HG02938 (cell line): ENCODE measurements at regions not wholly inside any gene's neighbourhood (a gene's known extent, or its start where the extent isn't known, plus 50 kb on each side); places are given as distances from the start of the nearest gene placed in this dataset.
"Not testable (repeated sequence)": the region's sequence is repeated elsewhere in the genome, so short reads cannot be mapped to it uniquely, and the experiment has no call there.

ENCODE experiments used
- ATAC-seq: cut with Tn5 transposase; IDR thresholded peaks from one replicate; pipeline ENCODE4 v1.9.1; 2021; ENCODE audit warnings: mild to moderate bottlenecking, moderate library complexity; ENCODE audit not compliant: unreplicated experiment

DNA sequence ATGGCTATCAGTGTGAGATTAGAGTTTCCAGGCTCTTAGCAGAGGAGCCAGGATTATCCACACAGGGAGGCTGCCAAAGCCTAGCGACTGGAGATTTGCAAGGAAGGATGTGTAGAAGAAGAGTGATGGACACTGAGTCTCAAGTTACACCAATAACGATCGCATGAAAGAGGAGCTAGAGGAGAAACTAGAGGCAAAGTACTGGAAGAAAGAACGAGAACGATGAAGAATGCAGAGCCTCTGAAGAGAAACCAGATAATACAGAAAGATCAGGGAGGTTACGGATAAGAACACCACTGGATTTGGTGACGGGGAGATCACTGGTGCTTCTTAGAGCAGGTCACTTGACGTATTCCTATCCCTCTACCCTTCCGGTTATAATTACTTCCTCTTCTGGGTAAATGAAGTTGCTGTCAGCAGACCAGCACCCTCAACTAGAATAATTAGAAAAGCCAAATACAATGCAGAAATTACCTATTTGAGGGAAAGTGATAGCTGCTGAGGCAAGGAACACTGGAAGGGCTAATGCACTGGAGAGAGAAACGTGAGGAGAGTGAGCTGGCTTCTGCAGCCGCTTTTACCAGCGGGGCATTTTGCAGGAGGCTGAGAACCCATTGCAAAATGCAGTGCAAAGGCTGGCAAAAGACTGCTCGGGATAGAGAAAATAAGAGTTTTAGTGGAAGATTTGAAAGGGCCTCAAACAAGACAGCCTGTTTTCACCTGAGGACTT lies 93.1 kb upstream of the HIF1A start:
- ATAC-seq = no peak

DNA sequence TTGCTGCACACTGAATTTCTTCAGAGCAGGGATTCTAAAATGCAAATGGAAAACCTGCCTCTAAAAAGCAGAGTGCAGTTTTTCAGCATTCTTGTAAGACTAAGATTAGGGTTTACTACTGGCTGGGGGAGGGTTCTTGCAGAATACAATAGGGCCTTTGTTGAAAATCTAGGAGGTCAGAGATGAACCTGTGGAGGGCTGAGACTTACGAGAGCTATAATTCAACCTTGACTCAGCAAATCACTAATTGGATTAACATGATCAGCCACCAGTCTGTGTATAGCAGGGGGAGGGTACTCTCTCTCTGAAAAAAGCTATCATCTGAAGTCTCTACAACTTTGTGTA lies 92.6 kb upstream of the HIF1A start:
- no peak for ATAC-seq

DNA sequence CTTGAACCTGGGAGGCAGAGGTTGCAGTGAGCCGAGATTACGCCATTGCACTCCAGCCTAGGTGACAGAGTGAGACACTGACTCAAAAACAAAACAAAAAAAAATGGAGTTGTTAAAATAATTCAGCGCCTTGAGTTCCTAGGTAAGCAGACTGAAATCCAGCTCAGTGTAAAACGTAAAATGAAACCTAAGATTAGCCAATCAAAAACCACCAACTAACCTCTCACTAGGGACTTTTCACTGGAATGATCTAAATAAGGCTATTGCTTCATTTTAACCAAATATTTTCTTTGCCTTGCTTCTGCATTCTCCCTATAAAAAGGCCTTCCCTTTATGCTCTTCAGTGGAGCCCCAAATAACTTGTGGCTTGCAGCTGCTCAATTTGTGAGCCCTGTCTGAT lies 91.6 kb upstream of the HIF1A start:
- ATAC-seq = no peak

DNA sequence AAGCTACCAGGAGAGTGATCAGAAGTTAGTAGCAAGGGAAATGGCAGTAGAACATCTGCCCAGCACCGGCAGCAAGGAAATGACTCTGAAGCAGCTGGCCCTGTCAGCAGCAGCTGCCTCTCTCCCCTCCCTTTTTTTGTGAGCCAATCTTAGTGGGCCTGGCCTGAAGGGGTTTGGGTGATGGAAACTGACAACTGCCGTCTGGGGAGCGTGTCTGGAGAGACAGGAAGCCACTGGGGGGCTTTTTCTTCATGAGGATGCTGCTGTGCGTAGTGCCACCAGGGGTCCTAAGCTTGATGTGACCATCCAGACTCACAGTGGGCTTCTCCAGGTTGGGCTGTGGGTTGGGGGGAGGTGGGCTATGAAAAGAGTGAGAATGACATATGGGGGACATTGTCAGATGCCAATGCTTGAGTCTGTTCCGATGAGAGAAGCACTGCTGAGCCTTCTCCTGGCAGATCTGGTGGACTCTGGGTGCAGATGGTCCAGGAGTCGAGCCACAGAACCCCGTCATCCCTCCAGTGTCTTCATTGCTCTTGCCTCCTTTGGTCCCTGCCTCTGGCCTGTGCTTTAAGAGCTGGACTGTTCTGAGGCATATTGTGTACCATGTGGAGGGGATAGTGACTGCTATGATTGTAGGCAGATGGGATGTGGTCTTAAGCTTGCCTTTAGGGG lies 87.6 kb upstream of the HIF1A start:
- no peak for ATAC-seq

DNA sequence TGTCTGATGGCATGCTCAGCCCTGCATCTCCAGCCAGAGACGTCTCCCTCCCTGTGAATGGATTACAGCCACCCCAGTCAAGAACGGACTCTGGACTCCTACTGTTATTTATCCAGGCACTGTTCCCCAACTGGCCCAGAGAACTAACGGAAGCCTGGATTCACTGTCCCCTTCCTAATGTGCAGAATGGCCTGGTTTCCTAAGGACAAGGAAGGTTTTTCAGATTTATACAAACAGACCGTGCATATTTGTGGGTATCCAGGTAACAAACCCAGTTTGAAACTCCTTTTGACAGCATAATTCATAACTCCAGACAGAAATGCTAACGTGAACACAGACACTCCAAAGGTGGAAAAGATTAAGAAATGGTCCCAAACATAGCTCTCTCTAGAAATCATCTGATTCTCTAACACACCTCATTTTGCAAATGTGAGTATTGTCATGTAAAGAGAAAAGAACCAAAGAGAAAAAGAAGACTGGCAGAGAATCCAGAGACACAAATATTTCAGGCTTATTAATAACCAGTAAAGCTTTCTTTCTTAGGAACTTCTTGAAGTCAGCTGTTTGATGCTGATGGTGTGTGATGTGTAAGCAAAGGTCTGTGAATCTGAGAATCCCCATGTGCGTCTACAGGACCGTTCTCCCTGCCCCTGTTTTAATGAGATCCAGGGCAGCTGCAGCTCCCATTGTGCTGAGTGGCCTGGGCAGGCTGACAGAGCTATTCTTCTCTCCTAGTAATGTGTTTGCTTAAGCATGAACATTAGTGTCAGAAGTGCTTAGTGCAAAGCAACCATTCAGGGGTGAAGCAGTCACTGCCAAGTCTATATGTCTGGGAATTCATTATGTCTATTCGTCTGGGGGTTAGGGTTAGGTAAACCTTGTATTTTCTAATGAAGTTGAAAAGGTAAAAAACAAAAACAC lies 86.8 kb upstream of the HIF1A start:
- no peak for ATAC-seq

DNA sequence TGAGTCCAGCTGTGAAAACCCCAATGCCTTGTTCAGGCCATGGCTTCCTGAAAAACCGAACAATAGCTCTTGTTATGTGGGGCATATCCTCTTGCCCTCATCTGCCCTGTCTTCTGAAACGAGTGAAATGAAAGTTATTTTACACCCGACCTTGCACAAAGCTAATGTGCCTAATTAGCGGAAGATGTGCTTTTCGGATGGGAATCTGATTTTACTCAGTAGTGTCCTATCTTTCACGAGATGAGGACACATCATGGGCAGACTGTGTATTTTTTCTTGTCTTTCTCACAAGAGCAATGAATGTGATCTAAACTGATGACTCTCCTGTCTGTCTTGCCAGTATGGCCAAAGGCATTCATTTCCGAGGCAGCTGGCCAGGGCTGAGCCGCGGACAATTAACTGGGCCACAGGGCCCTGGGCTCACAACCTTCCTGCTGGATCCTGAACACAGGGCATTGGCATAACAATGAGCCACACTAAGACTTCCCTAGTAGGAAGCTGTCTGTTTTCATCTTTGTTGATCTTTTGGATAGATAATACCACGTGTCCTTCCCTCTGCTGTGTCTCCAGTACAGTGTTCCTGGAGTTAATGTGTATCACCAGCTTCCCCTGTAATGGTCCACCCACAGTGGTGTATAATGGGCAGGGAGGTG lies 86.0 kb upstream of the HIF1A start:
- no peak for ATAC-seq

DNA sequence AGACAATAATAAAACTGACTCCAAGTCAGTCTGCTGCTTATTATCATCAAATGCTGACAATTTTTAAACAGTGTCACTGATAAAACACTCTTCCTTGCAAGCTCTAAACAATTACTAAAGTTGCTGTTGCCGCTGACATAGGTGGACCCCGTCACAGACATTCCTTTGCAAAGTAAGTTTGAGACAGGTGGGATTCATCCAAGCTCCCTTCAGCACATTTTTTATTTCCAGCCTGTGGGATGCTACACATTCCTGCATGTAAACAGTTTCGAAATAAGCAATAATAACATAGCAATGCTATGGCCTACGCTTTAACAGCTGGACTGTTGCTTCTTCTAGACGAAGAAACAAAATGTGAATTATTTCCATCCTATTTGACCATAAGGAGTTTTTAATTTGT lies 85.4 kb upstream of the HIF1A start:
- ATAC-seq = no peak

DNA sequence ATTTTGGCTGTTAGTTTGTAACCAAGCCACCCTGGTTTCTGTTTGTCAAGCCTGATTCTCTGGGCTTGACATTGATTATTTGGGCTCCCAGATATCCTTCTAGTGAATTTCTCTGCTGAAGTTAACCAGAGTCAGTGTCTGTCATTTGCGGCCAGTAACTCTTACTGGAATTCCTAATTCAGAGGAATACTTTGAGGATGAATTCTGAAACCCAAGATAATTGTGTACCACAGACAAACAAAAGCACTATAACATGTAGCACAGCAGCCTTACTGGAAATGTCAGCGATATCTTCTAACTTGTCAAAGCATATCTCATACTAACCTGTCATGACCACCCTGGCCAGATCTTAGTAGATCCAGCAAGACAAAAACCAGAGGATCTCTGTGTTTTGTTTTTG lies 84.4 kb upstream of the HIF1A start:
- no peak for ATAC-seq

DNA sequence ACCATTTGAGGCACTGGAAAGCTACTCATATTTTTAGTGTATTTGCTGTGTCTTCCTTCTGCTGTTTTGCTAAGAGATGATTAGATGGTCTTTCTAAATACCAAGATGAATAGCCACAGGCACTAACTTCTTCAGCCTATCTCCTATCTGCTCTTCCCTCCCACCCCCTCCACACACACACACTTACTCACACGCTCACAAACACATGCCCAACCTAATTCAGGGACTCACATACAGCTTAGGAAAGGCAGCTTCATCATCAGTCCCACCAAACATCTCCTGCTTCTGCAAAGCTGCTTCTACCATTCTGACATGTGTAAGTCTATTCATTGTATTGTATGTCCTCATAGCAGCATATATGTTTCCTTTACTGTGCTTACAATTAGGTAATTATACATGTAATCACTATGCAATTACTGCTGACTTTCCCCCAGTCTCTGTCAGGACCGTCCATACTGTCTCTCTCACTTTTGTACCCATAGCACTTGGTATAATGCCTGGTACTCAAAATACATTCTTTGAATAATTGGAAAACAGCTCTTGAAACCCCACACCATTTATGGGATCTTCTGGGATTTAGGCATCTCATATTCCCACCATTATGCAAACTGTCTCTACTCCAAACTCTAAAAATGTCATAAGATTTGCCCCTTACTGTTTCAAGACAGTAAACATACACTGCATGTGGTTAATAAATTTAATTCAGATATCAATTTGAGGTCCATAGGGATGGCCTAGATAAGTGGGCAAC lies 83.3 kb upstream of the HIF1A start:
- no peak for ATAC-seq

DNA sequence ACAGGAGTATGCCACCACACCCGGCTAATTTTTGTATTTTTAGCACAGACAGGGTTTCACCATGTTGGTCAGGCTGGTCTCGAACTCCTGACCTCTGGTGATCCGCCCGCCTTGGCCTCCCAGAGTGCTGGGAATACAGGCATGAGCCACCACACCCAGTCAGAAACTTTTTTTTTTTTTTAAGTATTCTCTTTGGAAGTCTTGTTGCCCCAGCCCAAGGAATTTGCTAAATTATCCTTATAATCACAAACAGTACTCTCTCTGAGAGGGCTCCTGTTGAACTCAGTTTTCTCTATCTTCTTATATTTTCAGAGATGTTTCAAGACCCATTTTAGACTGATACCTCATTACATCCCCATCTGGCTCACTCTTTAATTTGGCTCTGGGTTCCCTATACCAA lies 82.3 kb upstream of the HIF1A start:
- not testable (repeated sequence) for ATAC-seq

DNA sequence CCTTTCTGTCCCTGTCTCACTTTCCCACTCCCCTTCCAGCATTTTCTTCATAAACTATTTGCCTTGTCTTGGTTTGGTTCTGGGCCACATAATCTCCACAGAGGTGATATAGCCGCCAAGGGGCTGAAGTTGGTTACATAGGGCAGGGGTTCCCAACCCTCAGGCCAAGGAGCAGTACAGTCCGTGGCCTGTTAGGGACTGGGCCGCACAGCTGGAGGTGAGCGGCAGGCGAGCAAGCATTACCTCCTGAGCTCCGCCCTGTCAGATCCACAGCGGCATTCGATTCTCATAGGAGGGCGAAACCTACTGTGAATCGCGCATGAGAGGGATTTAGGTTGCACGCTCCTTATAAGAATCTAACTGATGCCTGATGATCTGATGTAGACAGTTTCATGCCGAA lies 80.6 kb upstream of the HIF1A start:
- no peak for ATAC-seq

DNA sequence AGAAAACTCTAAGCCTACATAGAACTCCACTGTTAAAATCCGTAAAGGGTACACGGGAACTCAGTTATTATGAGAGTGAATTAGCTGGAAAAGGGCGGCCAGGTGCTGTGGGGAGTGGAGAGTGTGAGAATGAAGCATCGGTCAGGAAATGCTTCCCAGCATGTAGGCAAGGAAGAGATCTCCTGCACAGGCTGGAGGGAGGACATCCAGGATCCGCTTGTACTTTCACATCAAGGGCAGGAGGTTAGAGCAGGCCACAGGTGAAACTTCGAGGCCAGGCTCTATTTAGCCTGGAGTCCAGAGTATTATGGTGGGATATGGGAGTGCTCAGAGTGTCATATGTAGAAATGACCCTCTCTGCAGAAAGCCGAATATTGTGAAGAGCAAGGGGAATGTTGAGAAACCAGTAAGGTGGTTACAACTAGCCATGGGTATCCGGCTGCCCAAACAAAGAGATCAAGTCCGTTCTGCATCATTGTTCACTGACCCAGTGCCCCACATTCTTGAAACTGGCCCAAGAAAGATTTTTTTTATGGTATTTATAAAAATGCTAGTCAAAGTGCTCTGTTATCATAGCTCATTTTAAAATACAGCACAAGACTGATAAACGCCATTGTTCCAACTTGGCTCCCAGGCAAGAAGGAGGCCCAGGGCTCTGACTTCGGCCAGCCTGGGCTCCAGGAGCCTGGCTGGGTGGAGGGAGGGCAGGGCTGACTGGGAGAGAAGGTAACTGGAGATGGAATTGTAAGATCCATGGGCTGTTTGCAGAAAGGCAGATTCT lies 79.4 kb upstream of the HIF1A start:
- ATAC-seq = no peak

DNA sequence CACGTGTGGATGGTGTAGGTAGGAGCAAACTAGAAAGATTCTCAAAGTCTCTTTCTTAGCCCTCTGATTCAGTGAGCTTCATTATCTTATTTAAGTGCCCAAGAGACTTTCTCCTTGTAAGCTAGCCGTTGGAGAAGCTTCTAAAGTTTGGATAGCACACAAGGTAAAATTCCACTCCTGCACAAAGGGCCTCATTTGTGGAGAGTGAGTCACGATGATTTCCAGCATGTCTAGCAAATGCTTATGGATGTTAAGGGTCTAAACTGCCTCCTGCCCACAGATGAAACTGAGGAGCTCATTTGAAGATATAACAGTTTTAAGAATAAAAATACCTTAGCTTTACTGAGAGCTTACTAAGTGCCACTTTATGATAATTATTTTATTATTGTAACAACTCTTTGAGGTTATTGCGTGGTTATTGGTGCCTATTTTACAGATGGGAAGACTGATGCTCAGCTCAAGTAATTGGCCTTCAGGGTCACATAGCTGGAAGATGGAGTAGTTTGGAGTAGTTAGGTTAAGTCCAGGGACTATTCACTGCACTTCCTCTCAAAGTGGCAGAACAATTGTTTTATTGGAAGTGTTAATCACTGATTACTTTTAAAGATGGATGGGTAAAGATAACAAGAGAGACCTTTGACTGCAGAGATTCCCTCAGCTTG lies 78.7 kb upstream of the HIF1A start:
- no peak for ATAC-seq

DNA sequence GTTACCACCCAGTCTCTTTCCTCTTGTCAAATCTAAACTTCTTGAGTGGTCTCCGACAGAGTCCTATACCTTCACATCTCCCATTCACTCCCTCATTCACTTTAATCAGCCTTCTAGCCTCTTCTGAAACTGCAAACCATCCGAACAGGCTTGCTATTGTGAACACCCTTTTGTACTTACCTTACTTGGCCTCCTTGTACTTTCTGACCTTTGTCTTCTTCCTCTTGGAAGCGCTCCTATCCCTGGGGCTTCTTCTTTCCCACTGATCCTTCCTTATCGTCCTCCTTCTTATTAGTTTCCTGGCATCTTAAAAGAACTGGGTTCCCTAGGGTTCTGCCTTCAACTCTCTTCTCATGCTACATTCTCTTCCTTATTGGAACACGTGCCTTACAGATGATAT lies 76.9 kb upstream of the HIF1A start:
- no peak for ATAC-seq

DNA sequence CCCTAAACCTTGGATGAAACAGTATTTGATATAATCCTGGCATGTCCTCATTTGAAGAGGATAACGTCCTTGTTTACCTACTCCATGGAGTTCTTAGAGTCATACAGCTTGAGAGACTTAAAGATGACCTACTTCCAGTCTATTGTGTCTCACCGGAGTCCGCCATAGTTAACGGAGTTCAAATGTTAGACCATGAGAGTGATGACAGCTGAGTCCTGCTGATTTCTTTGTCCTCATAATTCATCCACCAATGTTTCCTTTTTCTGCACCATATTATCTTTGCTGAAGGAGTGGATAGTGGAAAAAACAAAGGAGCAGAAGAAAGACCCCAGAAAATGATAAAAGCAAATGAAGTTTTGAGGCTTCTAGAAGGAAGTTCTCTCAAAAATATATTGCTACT lies 75.8 kb upstream of the HIF1A start:
- no peak for ATAC-seq

DNA sequence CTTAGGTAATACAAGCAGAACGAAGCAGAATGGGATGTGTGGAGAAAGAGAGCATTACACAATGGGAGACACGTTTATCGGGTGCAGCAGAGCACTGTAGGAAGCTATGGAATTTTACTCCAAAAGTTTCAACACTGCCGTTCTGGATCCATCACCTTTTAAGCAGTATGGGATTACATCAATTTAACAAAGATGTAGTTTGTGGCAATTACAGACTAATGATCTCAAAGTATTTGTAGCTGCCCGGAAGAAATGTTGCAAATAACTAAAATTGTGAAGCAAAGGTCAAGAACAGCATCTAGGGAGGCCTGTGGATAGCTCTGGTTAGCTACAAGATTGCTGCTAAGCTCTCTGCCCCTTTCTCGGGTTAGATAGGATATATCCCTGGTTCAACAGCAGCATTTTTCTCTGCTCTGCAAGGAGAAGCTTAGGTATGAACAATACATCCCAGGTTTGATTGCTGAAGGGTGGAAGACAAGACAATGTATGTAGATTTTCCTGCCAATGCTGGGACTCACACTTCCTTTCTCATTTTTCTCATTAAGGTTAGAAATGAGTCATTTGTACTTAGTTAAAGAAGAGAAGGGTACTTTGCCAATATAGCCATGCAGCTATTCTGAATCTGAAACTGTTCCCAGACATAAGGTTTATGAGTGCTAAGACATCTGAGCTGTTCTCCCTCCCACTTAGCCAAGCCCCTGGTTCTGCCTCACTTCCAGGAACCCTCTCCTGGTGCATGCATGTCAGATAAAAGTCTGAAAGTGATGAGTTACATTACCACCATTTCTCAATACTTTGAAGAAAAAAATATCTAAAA lies 75.0 kb upstream of the HIF1A start:
- peak; percentile 80 for ATAC-seq

DNA sequence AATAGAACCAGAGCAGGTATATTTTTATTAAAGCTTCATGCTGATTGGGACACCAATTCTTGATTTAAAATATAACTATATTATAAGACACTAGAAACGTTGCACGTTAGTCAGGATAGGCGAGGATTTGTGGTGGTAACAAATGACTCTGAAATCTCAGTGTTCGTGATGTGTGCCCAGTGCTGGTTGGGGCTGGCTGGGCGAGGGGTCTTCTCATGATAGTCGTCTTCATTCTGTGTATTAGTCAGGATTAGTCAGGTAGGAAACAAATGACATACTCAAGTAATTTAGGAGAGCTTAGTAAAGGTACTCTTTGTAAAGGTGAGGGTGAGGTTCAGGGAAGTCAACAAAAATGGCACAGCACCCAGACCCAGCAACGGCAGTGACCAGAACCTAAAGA lies 73.9 kb upstream of the HIF1A start:
- ATAC-seq = no peak

DNA sequence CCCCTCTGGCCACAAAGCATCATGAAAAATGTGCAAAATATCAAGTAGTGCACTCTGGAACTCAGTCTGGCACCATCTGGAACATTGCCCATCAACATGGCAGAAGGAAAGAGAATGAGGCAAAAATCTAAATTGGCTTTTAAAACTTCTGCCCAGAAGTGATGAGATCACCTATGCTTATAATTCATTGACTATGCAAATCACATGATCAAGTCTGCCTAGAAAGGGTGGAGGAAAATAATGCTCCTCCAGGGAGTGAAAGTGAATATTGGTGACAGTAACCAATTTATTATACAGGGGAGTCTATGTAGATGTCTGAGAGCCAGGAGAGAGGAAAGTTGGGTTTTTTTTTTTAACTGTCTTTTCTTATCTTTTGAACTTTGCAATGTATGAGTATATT lies 73.3 kb upstream of the HIF1A start:
- ATAC-seq = no peak

DNA sequence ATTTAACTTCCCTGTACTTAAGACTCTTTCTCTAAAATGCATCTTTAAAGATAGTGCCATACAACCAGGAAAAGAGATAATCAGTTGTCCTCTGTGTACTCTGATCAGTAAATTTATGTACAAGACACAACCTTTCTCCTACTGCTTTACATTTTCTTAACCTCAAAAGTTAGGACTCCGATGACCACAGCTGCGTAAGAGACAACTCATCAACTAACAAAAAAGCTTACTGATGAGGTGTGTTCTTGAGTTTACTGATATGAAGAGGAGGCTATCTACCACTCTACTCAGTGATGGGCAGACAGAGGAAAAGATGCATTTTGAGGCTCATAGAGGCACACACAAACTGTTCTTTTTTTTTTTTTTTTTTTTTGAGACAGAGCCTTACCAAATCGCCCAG lies 71.4 kb upstream of the HIF1A start:
- ATAC-seq = no peak
